Skeletal muscle tissue (tissue), 3 donors: ENCODE measurements at regions not wholly inside any gene's neighbourhood (a gene's known extent, or its start where the extent isn't known, plus 50 kb on each side); places are given as distances from the start of the nearest gene placed in this dataset.

Source experiments
- H3K27ac ChIP-seq: one replicate; pipeline ENCODE4 v1.7.0; 2013; ENCODE audit warnings: mild to moderate bottlenecking, low read depth, low read length, inconsistent platforms
- H3K27me3 ChIP-seq, 3 donors: one replicate each; pipeline ENCODE4 v1.7.0; 2013; ENCODE audit warnings: low read length in 3 of 3; ENCODE audit not compliant: control insufficient read depth in 3 of 3, insufficient read depth in 3 of 3
- H3K36me3 ChIP-seq, 3 donors: one replicate each; pipeline ENCODE4 v1.7.0; 2013; ENCODE audit warnings: low read length in 3 of 3; ENCODE audit not compliant: control insufficient read depth in 3 of 3, insufficient read depth in 3 of 3
- H3K4me1 ChIP-seq, 3 donors: one replicate each; pipeline ENCODE4 v1.7.0; 2013; ENCODE audit warnings: low read length in 3 of 3, mild to moderate bottlenecking in 3 of 3; ENCODE audit not compliant: control insufficient read depth in 3 of 3, insufficient read depth in 3 of 3
- H3K4me3 ChIP-seq, 3 donors: one replicate each; pipeline ENCODE4 v1.7.0; 2013; ENCODE audit warnings: low read length in 3 of 3
- H3K9ac ChIP-seq, 3 donors: one replicate each; pipeline ENCODE4 v1.7.0; 2013; ENCODE audit warnings: low read length in 3 of 3, mild to moderate bottlenecking in 3 of 3, moderate library complexity in 2 of 3, low read depth in 1 of 3
- H3K9me3 ChIP-seq, 3 donors: one replicate each; pipeline ENCODE4 v1.7.0; 2013; ENCODE audit warnings: low read length in 3 of 3; ENCODE audit not compliant: control insufficient read depth in 3 of 3
- donor health status: Osteomylitis.

GRCh38 chr10:35855155-35855947 lies 213.3 kb upstream of the FZD8 start:
- Histone ChIP-seq H3K27me3 (no peaks in the 10 kb centered on the region), H3K4me3 (no peak overlapping the region), H3K4me1 (no peaks in the 10 kb centered on the region), H3K9ac (no peak overlapping the region), H3K27ac (no peak overlapping the region), H3K36me3 (no peaks in the 10 kb centered on the region), H3K9me3 (no peaks in the 10 kb centered on the region)

- H3K4me3 ChIP-seq, result no peak overlapping the region
- H3K27ac ChIP-seq, result no peak overlapping the region
- H3K4me1 ChIP-seq, result no peaks in the 10 kb centered on the region
- no peaks in the 10 kb centered on the region for H3K9me3 ChIP-seq
- no peaks in the 10 kb centered on the region for H3K27me3 ChIP-seq
- H3K36me3 ChIP-seq, result no peaks in the 10 kb centered on the region
- H3K9ac ChIP-seq, result no peak overlapping the region
Measured at GRCh38 chr10:35854661-35855060, 212.6 kb upstream of the FZD8 start.

- Histone ChIP-seq H3K27me3 (no peaks in the 10 kb centered on the region), H3K36me3 (no peaks in the 10 kb centered on the region), H3K9me3 (no peaks in the 10 kb centered on the region), H3K27ac (no peak overlapping the region), H3K9ac (no peak overlapping the region), H3K4me1 (no peaks in the 10 kb centered on the region), H3K4me3 (no peak overlapping the region)
Measured at GRCh38 chr10:35852721-35853120, 210.6 kb upstream of the FZD8 start.

- Histone ChIP-seq H3K27ac (no peak overlapping the region), H3K4me3 (no peak overlapping the region), H3K4me1 (peaks cover 0 to 3% (median 0%) of the 10 kb centered on the region in 3 donors), H3K9me3 (no peaks in the 10 kb centered on the region), H3K27me3 (no peaks in the 10 kb centered on the region), H3K36me3 (no peaks in the 10 kb centered on the region), H3K9ac (no peak overlapping the region)
Measured at GRCh38 chr10:35848412-35848811, 206.3 kb upstream of the FZD8 start.

- H3K9ac ChIP-seq, result no peak overlapping the region
- H3K36me3 ChIP-seq, result no peaks in the 10 kb centered on the region
- H3K9me3 ChIP-seq, result peaks cover 0 to 7% (median 3%) of the 10 kb centered on the region in 3 donors
- H3K27ac ChIP-seq, result no peak overlapping the region
- peaks cover 0 to 3% (median 0%) of the 10 kb centered on the region in 3 donors for H3K4me1 ChIP-seq
- H3K4me3 ChIP-seq, result no peak overlapping the region
- no peaks in the 10 kb centered on the region for H3K27me3 ChIP-seq
Measured at GRCh38 chr10:35844686-35845085, 202.6 kb upstream of the FZD8 start.

- no peak overlapping the region for H3K9ac ChIP-seq
- no peak overlapping the region for H3K4me3 ChIP-seq
- H3K4me1 ChIP-seq, result peaks cover 0 to 3% (median 0%) of the 10 kb centered on the region in 3 donors
- peaks cover 0 to 7% (median 3%) of the 10 kb centered on the region in 3 donors for H3K9me3 ChIP-seq
- H3K27ac ChIP-seq, result no peak overlapping the region
- H3K36me3 ChIP-seq, result no peaks in the 10 kb centered on the region
- H3K27me3 ChIP-seq, result no peaks in the 10 kb centered on the region
Measured at GRCh38 chr10:35843524-35844181, 201.6 kb upstream of the FZD8 start.

GRCh38 chr10:35838054-35838453 lies 196.0 kb upstream of the FZD8 start:
- Histone ChIP-seq H3K4me3 (no peak overlapping the region), H3K36me3 (no peaks in the 10 kb centered on the region), H3K27ac (no peak overlapping the region), H3K4me1 (no peaks in the 10 kb centered on the region), H3K9me3 (peaks cover 0 to 7% (median 3%) of the 10 kb centered on the region in 3 donors), H3K27me3 (no peaks in the 10 kb centered on the region), H3K9ac (no peak overlapping the region)

- no peaks in the 10 kb centered on the region for H3K4me1 ChIP-seq
Measured at GRCh38 chr10:35835545-35835944, 193.4 kb upstream of the FZD8 start.

GRCh38 chr10:35834877-35835494 lies 192.9 kb upstream of the FZD8 start:
- H3K36me3 ChIP-seq, result no peaks in the 10 kb centered on the region

More at GRCh38 chr10:35835545-35835944, 193.4 kb upstream of the FZD8 start:
- Histone ChIP-seq H3K36me3 (no peaks in the 10 kb centered on the region), H3K27ac (no peak overlapping the region), H3K4me3 (no peak overlapping the region), H3K9me3 (peaks cover 0 to under 1% (median 0%) of the 10 kb centered on the region in 3 donors), H3K9ac (no peak overlapping the region), H3K27me3 (no peaks in the 10 kb centered on the region)

GRCh38 chr10:35827783-35828182 lies 185.7 kb upstream of the FZD8 start:
- Histone ChIP-seq H3K27me3 (no peaks in the 10 kb centered on the region), H3K27ac (no peak overlapping the region), H3K4me3 (no peak overlapping the region), H3K9ac (no peak overlapping the region), H3K4me1 (no peaks in the 10 kb centered on the region), H3K9me3 (no peaks in the 10 kb centered on the region), H3K36me3 (no peaks in the 10 kb centered on the region)

More at GRCh38 chr10:35834877-35835494, 192.9 kb upstream of the FZD8 start:
- Histone ChIP-seq H3K9ac (no peak overlapping the region), H3K27ac (no peak overlapping the region), H3K4me3 (no peak overlapping the region), H3K4me1 (no peaks in the 10 kb centered on the region), H3K9me3 (no peaks in the 10 kb centered on the region), H3K27me3 (no peaks in the 10 kb centered on the region)
